H1 (cell line): ENCODE measurements at regions not wholly inside any gene's neighbourhood (a gene's known extent, or its start where the extent isn't known, plus 50 kb on each side); places are given as distances from the start of the nearest gene placed in this dataset.

Source experiments
- MAFK ChIP-seq: IDR thresholded peaks from 2 replicates; pipeline ENCODE4 v1.6.1; 2012; ENCODE audit warnings: low read depth, mild to moderate bottlenecking, improper control_type of control experiment, low read length
- TF ChIP-seq, protein P1 (sequence below): IDR thresholded peaks from 2 replicates; pipeline ENCODE4 v1.6.1; 2011; ENCODE audit warnings: low read depth, mild to moderate bottlenecking, low read length; ENCODE audit not compliant: insufficient read depth

- no peak for TF ChIP-seq MAFK
- TF ChIP-seq, protein P1, sequence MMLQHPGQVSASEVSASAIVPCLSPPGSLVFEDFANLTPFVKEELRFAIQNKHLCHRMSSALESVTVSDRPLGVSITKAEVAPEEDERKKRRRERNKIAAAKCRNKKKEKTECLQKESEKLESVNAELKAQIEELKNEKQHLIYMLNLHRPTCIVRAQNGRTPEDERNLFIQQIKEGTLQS, result no peak
Measured at GRCh38 chr2:147425437-147426029, 419.3 kb upstream of the ACVR2A start (continued).
